HG03095 (cell line): ENCODE measurements at regions not wholly inside any gene's neighbourhood (a gene's known extent, or its start where the extent isn't known, plus 50 kb on each side); places are given as distances from the start of the nearest gene placed in this dataset.
A peak's percentile ranks its signal among the peaks of the same experiment; 100 is the strongest.
"Not testable (repeated sequence)": the region's sequence is repeated elsewhere in the genome, so short reads cannot be mapped to it uniquely, and the experiment has no call there.

Source experiments
- ATAC-seq: cut with Tn5 transposase; IDR thresholded peaks from one replicate; pipeline ENCODE4 v1.9.1; 2021; ENCODE audit warnings: moderate library complexity; ENCODE audit not compliant: unreplicated experiment

GRCh38 chr6:26257272-26257671 lies 107.7 kb upstream of the BTN3A2 start:
- no peak for ATAC-seq

- ATAC-seq, result no peak
Measured at GRCh38 chr6:26258212-26258977, 106.6 kb upstream of the BTN3A2 start.

- ATAC-seq, result no peak
Measured at GRCh38 chr6:26260110-26260637, 104.8 kb upstream of the BTN3A2 start.

GRCh38 chr6:26260725-26261490 lies 104.1 kb upstream of the BTN3A2 start:
- ATAC-seq, result no peak

DNA sequence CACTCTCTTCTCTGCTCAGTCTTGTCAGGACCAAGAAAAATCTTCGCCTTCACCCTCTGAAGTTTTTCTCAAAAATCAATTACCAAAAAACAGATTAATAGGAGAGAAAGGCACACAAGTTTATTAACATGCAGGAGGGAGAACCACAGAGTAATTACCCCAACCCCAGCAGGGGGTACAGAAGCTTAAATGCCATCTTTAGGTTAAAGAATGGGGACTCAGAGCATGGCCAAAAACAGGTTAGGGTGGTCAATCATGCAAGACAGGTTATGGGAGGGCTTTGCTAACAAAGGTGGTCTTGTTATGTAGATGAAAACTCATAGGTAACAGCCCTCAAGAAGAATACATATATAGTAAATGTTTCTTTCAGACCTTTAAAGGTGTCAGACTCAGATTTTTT lies 100.5 kb upstream of the BTN3A2 start:
- no peak for ATAC-seq

DNA sequence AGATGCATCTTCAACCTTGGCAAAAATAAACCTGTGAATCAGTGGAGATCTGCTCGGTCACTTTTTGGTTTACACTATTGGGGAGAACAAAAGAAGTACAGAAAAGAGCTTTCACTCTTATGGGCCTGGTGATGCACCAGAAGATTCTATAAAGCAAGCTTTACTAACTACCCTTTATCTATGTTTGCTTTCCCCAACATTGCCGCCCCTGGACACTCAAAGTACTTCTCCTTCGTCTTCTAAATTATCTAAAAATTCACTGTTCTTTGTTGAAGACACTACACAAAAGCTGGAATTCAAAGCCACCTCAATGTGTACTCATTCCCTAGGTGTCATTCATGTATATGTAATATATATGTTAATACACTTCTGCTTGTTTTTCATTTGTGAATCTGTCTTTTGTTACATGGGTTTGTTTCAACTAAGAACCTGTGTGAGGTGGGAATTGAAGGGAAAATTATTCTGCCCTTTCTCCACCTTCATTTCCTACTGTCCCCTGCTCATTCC lies 97.9 kb upstream of the BTN3A2 start:
- ATAC-seq, result no peak

GRCh38 chr6:26268659-26269402 lies 96.2 kb upstream of the BTN3A2 start:
- ATAC-seq, result no peak

DNA sequence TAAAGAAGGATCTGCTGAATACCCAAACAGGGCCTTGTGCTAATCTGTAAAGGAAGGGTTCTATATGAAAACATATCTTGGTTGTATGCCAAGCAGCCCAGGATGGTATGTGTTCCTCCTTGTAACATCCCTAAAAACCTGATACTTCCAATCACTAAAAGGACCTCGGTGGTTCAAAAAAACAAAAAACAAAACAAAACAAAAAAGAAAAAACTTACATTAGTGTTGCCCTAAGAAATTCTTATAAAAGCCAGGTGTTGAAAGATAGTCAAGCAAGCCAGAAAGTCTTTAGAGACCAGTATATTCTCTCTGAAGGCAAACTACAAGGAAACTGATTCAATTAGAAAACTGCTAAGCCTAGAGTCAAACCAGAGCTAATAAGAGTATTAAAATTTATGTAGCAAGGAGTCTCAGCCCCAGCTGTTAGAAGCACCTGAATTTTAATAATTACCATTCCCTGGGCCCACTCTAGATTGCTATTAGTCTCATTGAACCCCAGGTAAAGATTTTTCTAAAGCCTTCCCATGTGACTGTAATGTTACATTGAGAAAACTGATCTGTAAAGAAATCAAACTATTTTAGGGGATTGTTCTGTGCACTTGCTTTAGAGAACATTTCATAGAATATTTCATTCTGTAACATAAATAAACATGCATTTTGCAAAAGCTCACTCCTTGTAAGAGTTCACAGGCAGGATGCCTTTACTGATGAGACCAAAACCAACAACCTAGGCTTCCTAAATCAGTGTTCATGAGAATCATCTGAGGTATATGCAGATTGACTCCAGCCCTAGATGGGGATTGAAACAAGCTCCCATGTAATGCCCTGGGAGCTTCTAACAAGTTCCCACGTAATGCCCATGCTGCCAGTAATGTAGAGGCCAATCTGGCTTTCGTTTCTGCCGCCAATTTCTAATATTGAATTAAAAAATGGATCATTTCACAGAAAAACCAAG lies 95.2 kb upstream of the BTN3A2 start:
- no peak for ATAC-seq

GRCh38 chr6:26270486-26270861 lies 94.5 kb upstream of the BTN3A2 start:
- ATAC-seq, result no peak

DNA sequence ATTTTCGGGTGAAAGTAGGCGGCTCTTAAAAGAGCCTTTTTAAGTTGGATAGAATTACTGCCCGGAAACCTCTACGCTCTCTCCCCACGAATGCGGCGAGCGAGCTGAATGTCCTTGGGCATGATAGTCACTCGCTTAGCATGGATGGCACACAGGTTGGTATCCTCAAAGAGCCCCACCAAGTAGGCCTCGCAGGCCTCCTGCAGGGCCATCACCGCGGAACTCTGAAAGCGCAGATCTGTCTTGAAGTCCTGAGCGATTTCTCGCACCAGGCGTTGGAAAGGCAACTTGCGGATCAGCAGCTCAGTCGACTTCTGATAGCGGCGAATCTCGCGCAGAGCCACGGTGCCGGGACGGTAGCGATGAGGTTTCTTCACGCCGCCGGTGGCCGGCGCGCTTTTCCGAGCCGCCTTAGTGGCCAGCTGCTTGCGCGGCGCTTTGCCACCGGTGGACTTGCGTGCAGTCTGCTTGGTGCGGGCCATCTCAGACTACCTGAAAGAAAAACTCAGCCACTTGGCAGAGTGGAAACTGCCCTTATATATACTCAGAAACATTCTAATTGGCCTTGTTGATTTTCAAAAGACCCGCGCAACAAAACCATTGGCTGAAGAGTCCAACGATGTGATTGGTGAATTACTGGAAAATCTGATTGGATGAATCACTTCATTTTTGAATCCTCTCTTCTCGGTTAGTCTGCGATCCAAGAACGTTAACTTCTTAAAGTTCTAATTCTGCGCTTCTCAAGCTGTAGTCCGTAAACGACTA lies 93.9 kb upstream of the BTN3A2 start:
- ATAC-seq, result peak; percentile 36

- no peak for ATAC-seq
Measured at GRCh38 chr6:26271668-26272024, 93.4 kb upstream of the BTN3A2 start.

- ATAC-seq, result peak; percentile 14
Measured at GRCh38 chr6:26272171-26272637, 92.8 kb upstream of the BTN3A2 start.

DNA sequence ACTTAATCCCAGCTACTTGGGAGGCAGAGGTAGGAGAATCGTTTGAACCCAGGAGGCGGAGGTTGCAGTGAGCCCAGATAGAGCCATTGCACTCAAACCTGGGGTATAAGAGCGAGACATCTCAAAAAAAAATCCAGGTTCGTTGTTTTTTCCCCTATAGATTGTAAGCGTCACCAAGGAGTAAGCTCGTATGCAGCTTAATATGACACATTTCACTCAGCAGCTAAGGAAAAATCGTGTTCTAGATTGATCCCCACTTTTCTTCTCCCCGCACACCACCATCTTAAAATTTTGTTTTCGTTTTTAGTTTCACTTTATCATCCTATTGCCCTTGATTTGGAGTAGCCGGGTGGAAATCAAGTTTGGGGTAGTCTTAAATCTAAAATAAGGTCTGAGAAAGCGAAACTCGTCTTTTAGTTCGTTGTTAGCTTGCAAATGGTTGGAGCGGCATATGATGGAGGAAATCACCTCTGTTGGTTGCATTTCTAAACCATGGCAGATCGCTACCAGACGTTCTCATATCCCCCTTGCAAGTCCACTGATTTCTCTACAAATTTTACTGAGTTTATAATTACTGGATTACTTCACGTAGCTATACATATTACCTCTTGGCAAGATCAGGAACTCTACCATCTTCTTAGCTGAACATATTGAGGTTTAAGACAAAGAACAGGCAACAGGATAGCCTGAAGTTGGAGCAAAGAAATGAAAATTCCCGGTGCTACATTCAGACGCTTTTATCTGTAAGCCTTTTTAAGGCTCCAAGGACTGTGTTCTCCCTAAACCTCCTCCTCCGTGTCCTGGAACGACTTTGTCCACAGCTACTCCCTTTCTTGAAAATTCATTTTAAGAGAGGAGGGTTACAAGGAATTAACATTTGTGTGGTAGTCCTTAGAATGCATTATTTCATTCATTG lies 91.1 kb upstream of the BTN3A2 start:
- ATAC-seq, result no peak

GRCh38 chr6:26275663-26276062 lies 89.3 kb upstream of the BTN3A2 start:
- no peak for ATAC-seq

DNA sequence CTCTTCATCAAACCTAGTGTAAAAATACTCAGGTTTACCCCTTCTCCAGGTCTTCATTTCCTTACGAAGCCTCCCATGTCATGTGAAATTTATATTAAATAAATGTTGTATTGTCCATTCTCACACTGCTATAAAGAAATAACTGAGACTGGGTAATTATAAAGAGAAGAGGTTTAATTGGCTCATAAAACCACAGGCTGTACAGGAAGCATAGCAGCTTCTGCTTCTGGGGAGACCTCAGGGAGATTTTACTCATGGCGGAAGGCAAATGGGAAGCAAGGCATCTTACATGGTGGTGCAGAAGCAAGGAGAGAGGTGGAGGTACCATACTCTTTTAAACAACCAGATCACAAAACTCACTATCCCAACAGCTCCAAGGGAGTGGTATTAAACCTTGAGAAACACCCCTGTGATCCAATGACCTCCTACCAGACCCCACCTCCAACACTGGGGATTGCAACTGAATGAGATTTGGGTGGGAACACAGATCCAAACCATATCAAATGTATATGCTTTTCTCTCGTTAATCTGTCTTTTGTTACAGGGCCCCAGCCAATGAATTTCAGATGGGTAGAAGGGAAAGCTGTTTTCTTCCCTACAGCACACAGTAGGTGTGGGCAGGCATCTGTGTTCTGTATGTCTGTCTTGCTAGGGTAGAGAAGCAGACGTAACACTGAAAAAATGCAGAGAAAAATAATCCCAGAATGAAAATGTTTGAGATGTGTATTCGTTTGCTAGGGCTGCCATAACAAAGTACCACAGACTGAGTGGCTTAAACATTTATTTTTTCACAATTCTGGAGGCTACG lies 88.0 kb upstream of the BTN3A2 start:
- ATAC-seq, result no peak

- ATAC-seq, result no peak
Measured at GRCh38 chr6:26278536-26278935, 86.5 kb upstream of the BTN3A2 start.

DNA sequence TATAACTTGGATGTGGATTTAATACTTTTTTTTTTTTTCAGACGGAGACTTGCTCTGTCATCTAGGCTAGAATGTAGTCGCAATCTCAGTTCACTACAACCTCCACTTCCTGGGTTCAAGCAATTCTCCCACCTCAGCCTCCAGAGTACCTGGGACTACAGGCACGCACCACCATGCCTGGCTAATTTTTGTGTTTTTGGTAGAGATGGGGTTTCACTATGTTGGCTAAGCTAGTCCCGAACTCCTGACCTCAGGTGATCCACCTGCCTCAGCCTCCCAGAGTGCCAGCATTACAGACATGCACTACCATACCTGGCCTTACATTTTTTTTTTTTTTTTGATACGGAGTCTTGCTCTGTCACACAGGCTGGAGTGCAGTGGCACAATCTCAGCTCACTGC lies 85.6 kb upstream of the BTN3A2 start:
- ATAC-seq, result not testable (repeated sequence)
